Keratinocyte (primary cell): ENCODE measurements at regions not wholly inside any gene's neighbourhood (a gene's known extent, or its start where the extent isn't known, plus 50 kb on each side); places are given as distances from the start of the nearest gene placed in this dataset.

Source experiments
- CTCF ChIP-seq, 3 experiments: IDR thresholded peaks in 1 of 3; conservative IDR thresholded peaks in 1 of 3; optimal IDR thresholded peaks in 1 of 3; 2 replicates in 2 of 3; 3 replicates in 1 of 3; pipeline versions ENCODE3 to v1.5.1; 2011; ENCODE audit warnings: low read length in 3 of 3, mild to moderate bottlenecking in 3 of 3, moderate library complexity in 2 of 3, control low read depth in 1 of 3, inconsistent platforms in 1 of 3; ENCODE audit not compliant: insufficient read depth in 2 of 3; ENCODE audit errors: extremely low read depth in 1 of 3
- EZH2 ChIP-seq: IDR thresholded peaks from one replicate; pipeline ENCODE4 v1.6.1; 2012; ENCODE audit warnings: inconsistent platforms, mild to moderate bottlenecking, low read length, moderate library complexity

DNA sequence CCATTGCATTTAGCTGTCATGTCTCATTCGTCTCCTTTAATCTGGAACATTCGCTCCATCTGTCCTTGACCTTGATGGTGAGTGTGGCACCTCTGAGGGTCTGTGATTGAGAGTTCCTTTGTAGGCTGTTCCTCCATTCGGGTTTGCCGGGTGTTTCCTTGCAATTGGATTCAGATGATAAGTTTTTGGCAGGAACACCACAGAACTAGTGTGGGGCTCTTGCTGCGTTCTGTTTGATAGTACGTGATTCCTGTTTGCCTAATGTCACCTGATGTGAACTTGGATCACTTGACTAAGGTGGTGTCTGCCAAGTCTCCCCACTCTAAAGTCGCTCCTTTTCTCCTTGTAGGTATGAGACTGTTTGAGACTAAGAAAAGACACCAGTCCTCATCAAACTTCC lies 109.7 kb upstream of the TMEM45B start:
- no peak for TF ChIP-seq CTCF (optimal IDR thresholded peaks at IDR 0.05 in 1 of 3, IDR thresholded peaks at IDR 0.05 in 1 of 3, conservative IDR thresholded peaks at IDR 0.05 in 1 of 3; ENCODE audit: extremely low read depth in 1 of 3, insufficient read depth in 2 of 3, low read length in 3 of 3)
- TF ChIP-seq EZH2, result no peak
